Testis (tissue), 2 donors: ENCODE measurements at regions not wholly inside any gene's neighbourhood (a gene's known extent, or its start where the extent isn't known, plus 50 kb on each side); places are given as distances from the start of the nearest gene placed in this dataset.

Experiments
- CTCF ChIP-seq, 3 experiments: fragments of 450-650 bp in 2 of 3; fragments of 200-600 bp in 1 of 3; sonication (generic) in 1 of 3; IDR thresholded peaks; one replicate each; pipeline ENCODE4 v1.5.1; 2016 to 2019; ENCODE audit warnings: antibody characterized with exemption in 3 of 3, mild to moderate bottlenecking in 2 of 3, moderate library complexity in 1 of 3
- POLR2A ChIP-seq: fragments of 450-650 bp; IDR thresholded peaks from one replicate; pipeline ENCODE4 v1.6.1; 2017; ENCODE audit warnings: antibody characterized with exemption, mild to moderate bottlenecking, moderate library complexity

GRCh38 chr20:12040261-12040660 lies 122.6 kb downstream of the BTBD3 start:
- TF ChIP-seq CTCF (IDR thresholded peaks at IDR 0.05) (no peak), POLR2A (no peak)
